ENCODE measurements at regions not wholly inside any gene's neighbourhood (a gene's known extent, or its start where the extent isn't known, plus 50 kb on each side); places are given as distances from the start of the nearest gene placed in this dataset.
A peak's percentile ranks its signal among the peaks of the same experiment; 100 is the strongest.
"Not testable (repeated sequence)": the region's sequence is repeated elsewhere in the genome, so short reads cannot be mapped to it uniquely, and the experiment has no call there.

DNA sequence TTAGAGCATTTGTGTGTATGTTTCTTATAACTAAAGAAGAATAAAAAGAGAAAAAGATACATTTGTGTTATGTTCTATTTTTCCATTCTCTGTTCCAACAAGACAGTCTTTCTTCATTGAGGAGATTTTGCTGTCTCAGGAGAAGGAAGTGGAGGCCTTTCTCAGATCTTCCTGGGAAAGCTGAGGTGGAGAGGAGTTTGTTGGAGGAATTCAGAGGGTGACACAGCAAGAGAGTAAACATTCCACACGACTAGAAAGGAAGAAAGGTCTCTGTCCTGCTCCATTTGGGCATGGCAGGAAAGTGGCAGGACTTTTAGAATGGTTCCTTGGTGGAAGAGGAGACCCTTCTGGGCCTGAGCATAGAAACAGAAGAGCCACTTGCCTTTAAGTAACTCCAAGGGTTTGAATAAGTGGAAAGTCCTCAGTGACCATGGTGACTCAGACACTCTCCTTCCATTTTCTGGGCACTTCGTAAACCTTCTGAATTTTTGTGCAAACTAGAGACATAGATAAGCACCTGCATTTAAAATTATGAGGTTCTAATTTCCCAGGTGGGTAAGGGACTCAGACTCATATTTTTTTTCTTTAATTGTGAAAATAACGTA lies 52.3 kb upstream of the COL5A2 start:
- no peaks in the 10 kb centered on the region for H3K9me3 Mint-ChIP-seq
- intact Hi-C loops (cut with micrococcal nuclease): no loop called here
- CTCF ChIA-PET: no interaction called here

DNA sequence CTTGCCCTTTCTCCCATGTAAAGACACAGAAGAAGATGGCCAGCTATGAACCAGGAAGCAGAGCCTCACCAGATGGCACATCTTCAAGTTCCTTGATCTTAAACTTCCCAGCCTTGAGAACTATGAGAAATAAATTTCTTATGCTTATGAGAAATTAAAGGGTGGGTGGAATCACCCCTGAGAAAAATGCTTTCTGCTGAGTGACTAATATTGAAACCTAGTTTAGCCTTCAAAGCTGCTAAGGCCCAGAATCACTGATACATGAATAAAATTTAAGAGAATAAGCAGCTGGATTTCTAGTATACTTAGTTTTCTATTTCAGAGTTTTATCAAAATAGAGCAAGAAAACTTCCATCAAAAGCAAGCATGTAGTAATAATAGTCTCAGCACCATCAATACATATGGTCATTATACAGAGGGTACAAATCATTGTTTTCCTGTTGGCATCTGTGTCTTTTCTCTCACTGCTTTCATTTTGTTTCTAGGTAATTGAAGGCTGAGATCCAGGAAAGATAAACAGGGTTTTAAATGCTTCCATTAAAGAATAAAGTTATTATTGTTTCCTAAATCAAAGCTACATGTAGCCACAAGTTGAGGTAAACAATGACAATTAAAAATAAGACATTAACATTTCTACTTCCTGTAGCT lies 53.3 kb upstream of the COL5A2 start:
- CTCF ChIA-PET: interaction anchor here (0.8 to 1.0 kb wide), 2 partner anchors 19 to 90 kb away, joined by 3 to 4 read pairs; no protein-coding TSS in a partner anchor
- DNase-seq: no peak
- Mint-ChIP-seq H3K36me3 (ENCODE audit: low read depth) (no peaks in the 10 kb centered on the region), H3K27ac (peak overlapping the region; percentile 31), H3K9me3 (no peaks in the 10 kb centered on the region), H3K4me3 (no peak overlapping the region), H3K27me3 (ENCODE audit: low read depth) (no peaks in the 10 kb centered on the region), H3K4me1 (ENCODE audit: low read depth) (peaks cover 25% of the 10 kb centered on the region)
- intact Hi-C loops (cut with micrococcal nuclease): no loop called here

More for the DNA sequence above, 52.3 kb upstream of the COL5A2 start:
- Mint-ChIP-seq H3K27me3 (ENCODE audit: low read depth) (no peaks in the 10 kb centered on the region), H3K36me3 (ENCODE audit: low read depth) (no peaks in the 10 kb centered on the region), H3K4me1 (ENCODE audit: low read depth) (peaks cover 25% of the 10 kb centered on the region), H3K4me3 (no peak overlapping the region), H3K27ac (no peak overlapping the region)
- no peak for DNase-seq

DNA sequence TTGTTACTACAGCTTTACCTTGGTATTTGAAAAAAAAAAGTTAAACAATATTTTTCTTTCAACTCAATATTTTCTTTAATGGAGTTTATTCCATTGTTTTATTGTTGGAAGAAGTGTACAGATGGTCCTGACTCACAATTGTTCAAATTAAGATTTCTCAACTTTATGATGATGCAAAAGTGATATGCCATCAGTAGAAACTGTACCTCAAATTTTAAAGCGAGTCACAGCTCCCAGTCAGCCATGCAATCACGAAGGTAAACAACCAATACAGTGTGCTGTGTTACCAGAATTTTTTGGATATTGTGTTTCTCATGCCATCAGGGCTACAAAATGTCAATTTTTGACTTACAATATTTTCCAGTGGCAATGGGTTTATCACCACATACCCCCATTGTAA lies 54.0 kb upstream of the COL5A2 start:
- intact Hi-C loops (cut with micrococcal nuclease): no loop called here
- Mint-ChIP-seq H3K4me3 (no peak overlapping the region), H3K9me3 (peaks cover 1% of the 10 kb centered on the region), H3K27ac (no peak overlapping the region), H3K36me3 (ENCODE audit: low read depth) (no peaks in the 10 kb centered on the region), H3K27me3 (ENCODE audit: low read depth) (no peaks in the 10 kb centered on the region), H3K4me1 (ENCODE audit: low read depth) (peaks cover 29% of the 10 kb centered on the region)
- CTCF ChIA-PET: interaction anchor here (0.7 to 1.0 kb wide), 2 partner anchors 10 to 91 kb away, joined by 4 read pairs; no protein-coding TSS in a partner anchor
- DNase-seq: no peak

DNA sequence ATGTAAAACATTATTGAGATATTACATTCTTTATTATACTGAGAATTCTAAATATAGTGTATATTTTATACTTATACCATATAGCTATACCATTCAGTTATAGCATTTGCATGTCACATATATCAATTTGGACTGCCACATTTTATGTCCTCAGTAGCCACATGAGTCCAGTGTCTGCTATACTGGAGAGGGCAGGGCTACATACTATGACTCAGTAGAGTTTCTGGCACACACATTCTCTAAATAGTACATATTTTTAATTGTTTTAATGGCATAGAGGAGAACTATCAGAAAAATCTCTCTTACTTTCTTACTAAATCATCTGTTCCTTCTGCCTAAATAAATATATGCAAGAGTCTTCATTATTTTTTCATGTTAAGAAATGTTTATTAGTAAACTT lies 55.4 kb upstream of the COL5A2 start:
- intact Hi-C loops (cut with micrococcal nuclease): no loop called here
- Mint-ChIP-seq H3K27ac (no peak overlapping the region), H3K4me3 (no peak overlapping the region), H3K4me1 (ENCODE audit: low read depth) (peaks cover 31% of the 10 kb centered on the region), H3K9me3 (peaks cover 3% of the 10 kb centered on the region), H3K36me3 (ENCODE audit: low read depth) (no peaks in the 10 kb centered on the region), H3K27me3 (ENCODE audit: low read depth) (no peaks in the 10 kb centered on the region)
- CTCF ChIA-PET: no interaction called here
- DNase-seq: no peak

DNA sequence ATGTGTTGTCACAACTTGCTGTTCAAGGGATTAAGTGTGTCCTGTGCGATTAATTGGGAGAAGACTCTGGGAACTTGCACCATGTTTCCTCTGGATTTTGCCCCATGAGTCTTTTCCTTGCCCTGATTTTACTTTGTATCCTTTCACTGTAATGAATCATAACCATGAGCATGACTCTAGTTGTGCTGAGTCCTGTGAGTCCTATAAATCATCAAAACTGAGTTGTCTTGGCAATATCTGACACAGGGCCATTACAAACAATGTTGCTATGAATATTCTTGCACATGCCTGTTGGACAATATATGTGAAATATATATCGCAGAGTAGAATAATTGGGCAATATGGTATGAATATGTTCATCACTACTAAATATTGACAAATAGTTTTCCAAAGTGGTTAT lies 56.5 kb upstream of the COL5A2 start:
- CTCF ChIA-PET: interaction anchor here (0.7 kb wide), 1 partner anchor 14 kb away, joined by 3 read pairs; no protein-coding TSS in a partner anchor

DNA sequence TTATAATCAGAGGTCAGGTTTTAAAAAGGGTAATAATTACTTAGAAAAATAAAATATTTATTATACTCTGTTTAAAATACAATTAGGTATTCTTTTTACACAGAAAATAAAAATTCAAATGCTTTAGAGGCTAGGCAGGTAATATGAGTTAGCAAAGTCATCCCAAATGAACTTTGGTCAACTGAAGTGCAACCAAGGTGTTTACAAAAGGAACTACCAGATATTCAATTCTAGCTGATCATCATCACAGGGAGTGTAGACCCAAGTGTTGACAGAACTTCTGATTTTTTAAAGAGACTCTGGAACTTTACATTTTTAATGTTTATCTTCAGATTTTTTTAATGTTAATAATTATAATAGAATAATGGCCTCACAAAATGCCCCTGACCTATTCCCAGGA lies 59.3 kb upstream of the COL5A2 start:
- Mint-ChIP-seq H3K36me3 (ENCODE audit: low read depth) (peaks cover 9% of the 10 kb centered on the region), H3K9me3 (peaks cover 12% of the 10 kb centered on the region), H3K4me3 (no peak overlapping the region), H3K4me1 (ENCODE audit: low read depth) (peaks cover 17% of the 10 kb centered on the region), H3K27me3 (ENCODE audit: low read depth) (no peaks in the 10 kb centered on the region), H3K27ac (no peak overlapping the region)
- CTCF ChIA-PET: no interaction called here
- intact Hi-C loops (cut with micrococcal nuclease): no loop called here
- DNase-seq: no peak

More for the DNA sequence above, 56.5 kb upstream of the COL5A2 start:
- H3K9me3 Mint-ChIP-seq: peaks cover 3% of the 10 kb centered on the region
- H3K36me3 Mint-ChIP-seq (ENCODE audit: low read depth): no peaks in the 10 kb centered on the region
- no peak overlapping the region for H3K27ac Mint-ChIP-seq
- H3K4me3 Mint-ChIP-seq: no peak overlapping the region
- H3K4me1 Mint-ChIP-seq (ENCODE audit: low read depth): peaks cover 27% of the 10 kb centered on the region
- no peaks in the 10 kb centered on the region for H3K27me3 Mint-ChIP-seq (ENCODE audit: low read depth)
- no peak for DNase-seq
- intact Hi-C loops (cut with micrococcal nuclease): no loop called here

DNA sequence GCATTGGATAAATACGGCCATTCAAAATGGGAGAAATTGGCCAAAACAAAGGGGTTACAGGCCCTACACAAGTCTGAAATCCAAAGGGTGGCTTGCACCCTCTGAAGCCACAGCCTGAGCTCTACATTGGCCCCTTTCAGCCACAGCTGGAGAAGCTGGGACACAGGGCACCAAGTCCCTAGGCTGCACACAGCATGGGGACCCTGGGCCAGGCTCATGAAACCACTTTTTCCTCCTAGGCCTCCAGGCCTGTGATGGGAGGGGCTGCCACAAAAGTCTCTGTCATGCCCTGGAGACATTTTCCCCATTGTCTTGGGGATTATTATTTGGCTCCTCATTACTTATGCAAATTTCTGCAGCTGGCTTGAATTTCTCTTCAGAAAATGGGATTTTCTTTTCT lies 64.3 kb upstream of the COL5A2 start:
- Mint-ChIP-seq H3K36me3 (ENCODE audit: low read depth) (peaks cover 18% of the 10 kb centered on the region), H3K4me1 (ENCODE audit: low read depth) (peaks cover 13% of the 10 kb centered on the region), H3K9me3 (peaks cover 20% of the 10 kb centered on the region)
- intact Hi-C loops (cut with micrococcal nuclease); H3K27ac Mint-ChIP-seq; H3K4me3 Mint-ChIP-seq; DNase-seq; H3K27me3 Mint-ChIP-seq (ENCODE audit: low read depth): not testable (repeated sequence)
- CTCF ChIA-PET: interaction anchor here (0.6 to 0.9 kb wide), 2 partner anchors 10 to 42 kb away, joined by 3 to 4 read pairs; no protein-coding TSS in a partner anchor

DNA sequence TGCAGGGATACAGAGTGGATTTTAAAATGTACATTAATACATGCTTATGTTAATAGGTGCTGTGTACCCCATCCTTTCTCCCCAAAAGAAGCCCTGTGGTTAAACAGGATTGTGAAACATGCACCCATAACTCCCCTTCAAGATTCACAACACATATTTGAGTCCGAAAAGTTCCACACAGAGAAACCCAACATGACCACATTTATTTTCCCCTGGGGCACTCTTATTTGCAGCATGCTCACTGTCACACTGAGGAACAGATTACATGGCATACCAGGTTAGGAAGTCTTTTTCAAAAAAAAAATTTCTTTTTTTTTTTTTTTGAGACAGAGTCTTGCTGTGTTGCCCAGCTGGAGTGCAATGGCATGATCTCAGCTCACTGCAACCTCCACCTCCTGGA lies 67.7 kb upstream of the COL5A2 start:
- H3K27me3 Mint-ChIP-seq (ENCODE audit: low read depth): no peaks in the 10 kb centered on the region
- H3K36me3 Mint-ChIP-seq (ENCODE audit: low read depth): peaks cover 18% of the 10 kb centered on the region
- CTCF ChIA-PET: no interaction called here
- peaks cover 22% of the 10 kb centered on the region for H3K9me3 Mint-ChIP-seq
- DNase-seq: no peak
- H3K4me3 Mint-ChIP-seq: no peak overlapping the region
- peaks cover 13% of the 10 kb centered on the region for H3K4me1 Mint-ChIP-seq (ENCODE audit: low read depth)
- no peak overlapping the region for H3K27ac Mint-ChIP-seq
- intact Hi-C loops (cut with micrococcal nuclease): no loop called here

DNA sequence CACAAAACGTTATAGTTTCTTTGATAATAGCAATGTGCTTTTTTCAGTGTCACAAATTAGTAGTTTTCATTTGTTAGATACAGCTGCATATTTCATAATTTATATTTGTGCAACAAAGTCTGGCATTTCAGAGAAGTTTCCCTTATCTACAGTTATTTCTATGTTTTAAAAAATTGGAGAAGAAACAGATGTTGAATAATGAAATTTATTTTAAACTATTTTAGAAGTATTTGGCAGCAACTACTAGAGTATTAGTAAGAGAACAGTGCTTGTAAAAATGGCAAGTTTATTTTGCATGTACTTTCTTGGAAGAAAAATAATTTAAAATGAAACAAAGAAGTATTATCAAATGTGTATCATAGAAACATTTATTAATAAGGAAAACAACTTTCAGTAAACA lies 68.6 kb upstream of the COL5A2 start:
- no peak overlapping the region for H3K4me3 Mint-ChIP-seq
- no peak for DNase-seq
- H3K27me3 Mint-ChIP-seq (ENCODE audit: low read depth): no peaks in the 10 kb centered on the region
- peaks cover 14% of the 10 kb centered on the region for H3K36me3 Mint-ChIP-seq (ENCODE audit: low read depth)
- intact Hi-C loops (cut with micrococcal nuclease): no loop called here
- CTCF ChIA-PET: no interaction called here
- peaks cover 8% of the 10 kb centered on the region for H3K4me1 Mint-ChIP-seq (ENCODE audit: low read depth)
- H3K27ac Mint-ChIP-seq: no peak overlapping the region
- H3K9me3 Mint-ChIP-seq: peaks cover 18% of the 10 kb centered on the region

DNA sequence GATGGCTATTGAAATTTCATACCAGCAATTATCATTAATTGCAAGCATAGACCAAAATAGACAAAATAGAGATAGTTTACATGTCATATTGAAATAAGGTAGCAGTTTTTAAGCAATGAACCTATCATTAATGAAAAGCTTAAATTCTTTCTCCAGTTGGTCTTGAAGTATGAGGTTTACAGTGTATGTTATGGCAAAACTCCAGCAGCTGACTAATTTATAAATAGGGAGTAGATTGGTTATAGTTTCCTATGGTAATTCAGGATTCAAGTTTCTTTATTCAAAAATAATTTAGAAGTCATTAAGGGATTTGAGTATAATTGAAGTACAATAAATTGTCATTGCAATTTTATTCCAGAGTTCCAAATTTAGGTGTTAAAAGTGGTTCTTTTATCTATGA lies 69.6 kb upstream of the COL5A2 start:
- Mint-ChIP-seq H3K27ac (no peak overlapping the region), H3K27me3 (ENCODE audit: low read depth) (no peaks in the 10 kb centered on the region), H3K4me3 (no peak overlapping the region), H3K9me3 (peaks cover 12% of the 10 kb centered on the region), H3K4me1 (ENCODE audit: low read depth) (peaks cover 8% of the 10 kb centered on the region), H3K36me3 (ENCODE audit: low read depth) (peaks cover 6% of the 10 kb centered on the region)
- intact Hi-C loops (cut with micrococcal nuclease): no loop called here
- DNase-seq: no peak
- CTCF ChIA-PET: no interaction called here

DNA sequence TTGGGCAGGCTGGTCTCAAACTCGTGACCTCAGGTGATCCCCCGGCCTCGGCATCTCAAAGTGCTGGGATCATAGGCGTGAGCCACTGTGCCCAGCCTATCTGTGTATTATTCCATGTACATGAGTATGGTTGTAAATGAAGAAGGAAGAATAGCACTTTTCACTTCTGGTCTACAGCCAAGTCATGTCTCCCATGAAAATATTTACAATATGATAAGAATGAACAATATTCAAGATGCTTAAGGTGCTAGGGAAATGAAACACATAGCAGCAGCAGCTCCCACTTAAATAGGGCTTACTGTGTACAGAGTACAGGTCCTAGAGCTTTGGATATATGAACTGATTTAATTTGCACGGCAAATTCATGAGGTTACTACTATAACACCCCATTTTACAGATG lies 70.3 kb upstream of the COL5A2 start:
- intact Hi-C loops (cut with micrococcal nuclease): no loop called here
- Mint-ChIP-seq H3K27ac (no peak overlapping the region), H3K27me3 (ENCODE audit: low read depth) (no peaks in the 10 kb centered on the region), H3K36me3 (ENCODE audit: low read depth) (no peaks in the 10 kb centered on the region), H3K9me3 (peaks cover 4% of the 10 kb centered on the region), H3K4me3 (no peak overlapping the region), H3K4me1 (ENCODE audit: low read depth) (peaks cover 16% of the 10 kb centered on the region)
- CTCF ChIA-PET: interaction anchor here (0.6 to 1.0 kb wide), 2 partner anchors 14 kb away, joined by 3 read pairs; no protein-coding TSS in a partner anchor
- no peak for DNase-seq

DNA sequence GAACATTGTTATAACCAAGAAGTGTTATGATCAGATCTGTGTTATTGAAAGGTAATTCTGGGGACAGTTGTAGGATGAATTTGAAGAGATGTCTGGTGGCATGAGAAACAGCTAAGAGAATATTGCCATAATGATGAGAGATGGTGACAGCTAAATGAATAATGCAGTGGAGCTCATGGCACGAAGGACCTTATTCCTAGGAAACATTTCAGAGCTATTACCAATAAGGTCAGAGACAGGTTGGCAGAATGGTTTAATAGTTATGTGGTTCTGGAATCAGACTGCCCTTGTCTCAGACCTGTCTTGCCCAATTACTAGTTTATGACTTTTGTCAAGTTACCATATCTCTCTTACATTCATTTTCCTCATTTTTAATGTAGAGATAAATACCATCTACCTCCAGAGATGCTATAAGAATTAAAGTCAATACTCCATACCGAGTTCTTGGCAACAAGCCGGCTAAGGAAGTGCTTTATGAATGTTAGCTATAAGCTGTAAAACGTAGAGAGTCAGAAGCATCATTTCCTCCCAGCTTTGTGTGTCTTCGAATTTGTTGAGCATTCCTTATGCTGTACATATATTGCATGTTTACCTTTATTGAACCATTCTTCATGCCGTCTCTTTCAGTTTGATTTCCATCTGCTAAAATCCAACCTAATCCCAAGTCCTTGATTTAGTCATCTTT lies 73.6 kb upstream of the COL5A2 start:
- intact Hi-C loops (cut with micrococcal nuclease): no loop called here
- Mint-ChIP-seq H3K36me3 (ENCODE audit: low read depth) (no peaks in the 10 kb centered on the region), H3K4me1 (ENCODE audit: low read depth) (peaks cover 27% of the 10 kb centered on the region), H3K4me3 (no peak overlapping the region), H3K9me3 (peaks cover 2% of the 10 kb centered on the region), H3K27ac (no peak overlapping the region), H3K27me3 (ENCODE audit: low read depth) (no peaks in the 10 kb centered on the region)
- DNase-seq: no peak
- CTCF ChIA-PET: no interaction called here

Data from activated naive CD4-positive, alpha-beta T cell treated with anti-CD3 and anti-CD28 coated beads for 36 hours (primary cell).